ENCODE measurements at regions not wholly inside any gene's neighbourhood (a gene's known extent, or its start where the extent isn't known, plus 50 kb on each side); places are given as distances from the start of the nearest gene placed in this dataset.
"Not testable (repeated sequence)": the region's sequence is repeated elsewhere in the genome, so short reads cannot be mapped to it uniquely, and the experiment has no call there.

DNA sequence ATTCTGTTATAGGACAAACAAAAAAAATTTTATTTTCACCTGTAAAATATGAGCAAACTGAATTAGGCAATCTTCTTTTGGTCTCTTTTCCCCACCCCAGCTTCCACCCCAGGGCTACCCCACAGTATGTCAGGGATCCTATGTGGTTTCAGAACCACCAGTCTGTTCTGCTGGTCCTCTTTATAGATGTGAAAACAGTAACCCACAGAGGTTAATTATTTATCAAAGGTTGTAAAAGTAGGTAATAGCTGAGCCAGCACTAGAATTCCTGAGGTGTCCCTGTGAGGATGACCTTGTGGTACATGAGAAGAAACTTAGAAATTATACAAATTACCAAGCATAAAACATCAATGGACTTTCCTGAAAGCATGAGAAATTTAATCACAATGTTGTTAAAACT lies 428.7 kb downstream of the CNTNAP4 start:
- DNase-seq (ENCODE audit: low read depth) = no peak
- no peak overlapping the region for H3K4me3 ChIP-seq (ENCODE audit: low read depth, low read length)

DNA sequence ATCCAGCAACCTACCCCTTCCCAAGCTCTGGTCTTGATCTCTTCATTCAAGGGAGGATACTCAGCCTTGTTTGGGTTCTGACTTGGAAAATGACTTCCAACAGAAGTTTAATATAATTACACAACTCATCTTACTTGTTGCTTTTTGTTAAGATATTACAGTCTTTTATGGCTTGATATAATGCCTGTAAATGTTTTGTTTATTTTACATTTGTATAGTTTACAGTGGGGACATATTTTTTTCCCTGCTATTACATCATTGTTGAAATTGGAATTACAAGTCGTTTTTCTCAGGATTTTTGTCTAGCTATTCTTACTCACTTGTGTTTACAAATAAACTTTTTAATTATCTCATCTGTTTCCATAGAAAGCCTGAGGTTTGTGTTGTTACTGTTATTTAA lies 436.0 kb downstream of the CNTNAP4 start:
- no peak overlapping the region for H3K4me3 ChIP-seq (ENCODE audit: low read depth, low read length)
- DNase-seq (ENCODE audit: low read depth) = no peak

DNA sequence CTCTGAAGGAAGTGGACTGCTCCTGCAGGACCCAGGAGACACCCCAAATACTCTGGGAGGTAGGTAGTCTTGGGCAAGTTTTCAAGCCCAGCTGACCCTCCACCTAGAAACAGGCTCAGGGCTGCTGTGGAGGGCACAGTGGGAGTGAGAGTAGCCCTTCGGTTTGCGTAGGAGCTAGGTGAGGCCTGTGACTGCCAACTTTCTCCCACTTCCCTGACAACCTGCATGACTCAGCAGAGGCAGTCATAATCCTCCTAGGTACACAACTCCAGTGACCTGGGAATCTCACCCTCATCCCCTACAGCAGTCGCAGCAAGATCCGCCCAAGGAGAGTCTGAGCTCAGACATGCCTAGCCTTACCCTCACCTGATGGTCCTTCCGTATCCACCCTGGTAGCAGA lies 439.1 kb downstream of the CNTNAP4 start:
- DNase-seq (ENCODE audit: low read depth); H3K4me3 ChIP-seq (ENCODE audit: low read depth, low read length): not testable (repeated sequence)

DNA sequence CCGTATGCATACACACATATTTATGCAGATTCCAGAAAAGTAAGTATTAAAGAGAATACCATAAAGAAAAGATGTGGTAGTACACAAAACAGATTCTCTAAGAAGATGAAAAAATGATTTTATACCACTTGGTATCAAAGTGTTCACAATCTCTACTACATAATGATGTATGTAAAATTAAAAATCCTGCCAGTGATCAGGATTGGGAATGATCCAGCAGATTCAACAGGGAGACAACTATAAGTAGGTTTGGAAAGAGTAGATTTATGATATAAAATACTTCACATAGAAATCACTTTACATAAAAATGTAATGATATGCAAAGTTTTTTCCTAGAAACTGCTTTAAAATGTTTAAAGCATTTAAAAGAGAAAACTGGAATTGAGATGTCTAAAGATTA lies 447.0 kb downstream of the CNTNAP4 start:
- H3K4me3 ChIP-seq (ENCODE audit: low read depth, low read length) = no peak overlapping the region
- no peak for DNase-seq (ENCODE audit: low read depth)

- DNase-seq (ENCODE audit: low read depth) = no peak
- H3K4me3 ChIP-seq (ENCODE audit: low read depth, low read length) = no peak overlapping the region
Observed at GRCh38 chr16:76729525-76729924, 452.3 kb downstream of the CNTNAP4 start.

- no peak overlapping the region for H3K4me3 ChIP-seq (ENCODE audit: low read depth, low read length)
- DNase-seq (ENCODE audit: low read depth) = no peak
Observed at GRCh38 chr16:76732894-76733293, 455.7 kb downstream of the CNTNAP4 start.

GRCh38 chr16:76741623-76742022 lies 449.4 kb upstream of the MON1B start:
- H3K4me3 ChIP-seq (ENCODE audit: low read depth, low read length) = no peak overlapping the region
- DNase-seq (ENCODE audit: low read depth) = no peak

- no peak for DNase-seq (ENCODE audit: low read depth)
- no peak overlapping the region for H3K4me3 ChIP-seq (ENCODE audit: low read depth, low read length)
Observed at GRCh38 chr16:76748461-76749348, 442.3 kb upstream of the MON1B start.

DNA sequence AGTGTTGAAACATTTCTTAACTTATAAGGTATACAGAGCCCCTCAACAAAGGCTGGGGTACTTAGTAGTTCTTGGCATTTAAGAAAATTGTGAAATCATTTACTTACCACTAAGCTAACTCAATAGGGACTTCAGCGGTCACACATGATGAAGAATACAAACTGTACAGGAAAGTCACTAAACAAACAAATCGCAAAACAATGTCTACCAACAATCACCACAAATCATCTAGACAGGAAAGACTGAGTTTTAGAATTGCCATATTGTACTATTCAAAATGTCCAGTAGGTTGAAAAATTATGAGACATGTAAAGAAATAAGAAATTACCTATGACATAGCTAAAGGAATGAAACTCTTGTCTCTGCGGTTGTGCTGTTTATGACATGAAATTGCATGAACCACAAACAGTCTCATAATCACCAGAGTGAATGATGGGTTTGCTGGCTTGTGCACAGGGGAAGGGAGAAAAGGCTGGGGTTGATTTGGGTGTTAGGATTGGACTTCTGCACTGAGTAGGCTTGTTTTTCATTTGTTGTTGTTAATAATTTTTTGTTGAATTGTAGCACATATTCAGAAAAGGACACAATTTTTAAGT lies 441.1 kb upstream of the MON1B start:
- no peak for DNase-seq (ENCODE audit: low read depth)
- H3K4me3 ChIP-seq (ENCODE audit: low read depth, low read length) = no peak overlapping the region

GRCh38 chr16:76755496-76755895 lies 435.5 kb upstream of the MON1B start:
- H3K4me3 ChIP-seq (ENCODE audit: low read depth, low read length) = no peak overlapping the region
- no peak for DNase-seq (ENCODE audit: low read depth)

DNA sequence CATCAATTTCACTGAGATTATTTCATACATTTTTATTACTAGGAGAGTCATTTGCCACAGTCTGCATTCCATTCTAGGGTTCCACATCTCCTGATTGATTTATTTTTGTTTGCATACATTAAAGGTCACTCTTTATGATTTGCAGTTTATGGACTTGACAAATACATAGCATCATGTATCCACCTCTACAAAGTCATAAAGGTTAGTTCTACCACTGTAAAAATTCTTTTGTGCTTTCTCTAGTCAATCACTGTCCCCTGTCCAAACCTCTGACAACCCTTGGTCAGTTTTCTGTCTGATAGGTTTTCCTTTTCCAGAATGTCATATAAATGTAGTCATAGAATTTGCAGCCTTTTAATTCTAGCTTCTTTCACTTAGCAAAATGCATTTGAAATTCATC lies 434.6 kb upstream of the MON1B start:
- H3K4me3 ChIP-seq (ENCODE audit: low read depth, low read length) = no peak overlapping the region
- no peak for DNase-seq (ENCODE audit: low read depth)

GRCh38 chr16:76756951-76757350 lies 434.0 kb upstream of the MON1B start:
- no peak overlapping the region for H3K4me3 ChIP-seq (ENCODE audit: low read depth, low read length)
- no peak for DNase-seq (ENCODE audit: low read depth)

GRCh38 chr16:76766538-76766937 lies 424.5 kb upstream of the MON1B start:
- no peak for DNase-seq (ENCODE audit: low read depth)
- H3K4me3 ChIP-seq (ENCODE audit: low read depth, low read length) = no peak overlapping the region

DNA sequence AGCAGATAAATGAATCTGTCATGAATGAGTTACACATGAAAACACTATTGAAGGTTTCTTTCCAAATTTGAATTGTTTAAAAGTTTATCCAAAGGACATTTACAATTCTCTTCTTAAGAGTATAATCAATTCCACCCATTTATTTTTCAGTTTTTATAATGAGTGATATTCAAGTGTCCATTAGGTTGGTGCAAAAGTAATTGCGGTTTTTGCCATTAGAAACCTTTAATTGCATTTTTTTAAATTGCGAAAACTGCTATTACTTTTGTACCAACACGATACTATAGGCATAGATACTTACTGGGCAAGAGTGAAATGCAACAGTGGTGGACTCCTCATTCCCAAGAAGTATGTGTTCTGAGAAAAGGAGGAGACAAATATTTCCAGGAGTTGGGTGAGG lies 422.7 kb upstream of the MON1B start:
- H3K4me3 ChIP-seq (ENCODE audit: low read depth, low read length) = no peak overlapping the region
- DNase-seq (ENCODE audit: low read depth) = no peak

DNA sequence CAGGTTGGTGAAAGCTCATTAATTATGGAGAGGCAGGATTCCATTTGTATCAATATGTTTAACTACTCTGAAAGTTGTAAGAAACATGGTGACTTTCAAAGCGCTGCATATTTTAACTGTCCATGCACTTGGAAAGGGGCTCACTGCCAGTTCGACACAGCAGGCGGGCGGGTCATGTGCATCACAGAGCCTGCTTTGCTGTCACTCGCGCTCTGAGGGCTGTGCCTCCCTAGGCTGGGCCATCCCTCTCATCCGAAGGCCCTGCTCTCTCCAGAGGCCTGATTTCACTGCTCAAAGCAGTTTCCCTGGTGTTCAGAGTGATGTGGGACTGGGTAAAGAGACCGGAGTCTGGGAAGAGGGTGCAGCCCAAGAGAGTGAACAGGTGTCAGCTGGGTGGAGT lies 422.0 kb upstream of the MON1B start:
- no peak overlapping the region for H3K4me3 ChIP-seq (ENCODE audit: low read depth, low read length)
- DNase-seq (ENCODE audit: low read depth) = no peak

DNA sequence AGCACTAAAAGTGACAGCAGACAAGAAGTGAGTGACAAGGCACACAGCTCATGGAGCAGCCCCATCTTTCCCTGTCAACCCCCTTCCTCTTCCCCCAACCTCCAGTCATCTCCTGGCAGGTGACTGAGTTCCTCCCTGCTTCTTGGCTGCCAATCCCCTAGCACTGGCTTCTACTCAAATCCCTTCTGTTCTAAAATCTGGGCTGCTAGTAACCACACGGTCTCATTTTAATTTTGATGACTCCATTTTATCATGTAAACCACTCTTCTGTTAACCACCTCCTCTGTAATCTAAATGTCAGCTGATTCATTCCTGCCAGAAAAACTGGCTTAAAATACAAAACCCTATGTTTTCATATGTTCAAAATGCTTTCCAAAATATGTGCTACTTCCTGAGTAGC lies 419.8 kb upstream of the MON1B start:
- no peak for DNase-seq (ENCODE audit: low read depth)
- no peak overlapping the region for H3K4me3 ChIP-seq (ENCODE audit: low read depth, low read length)

GRCh38 chr16:76777721-76778465 lies 413.1 kb upstream of the MON1B start:
- DNase-seq (ENCODE audit: low read depth) = no peak
- H3K4me3 ChIP-seq (ENCODE audit: low read depth, low read length) = no peak overlapping the region

GRCh38 chr16:76780556-76780955 lies 410.4 kb upstream of the MON1B start:
- DNase-seq (ENCODE audit: low read depth) = peak; percentile 11

GRCh38 chr16:76784530-76784929 lies 406.5 kb upstream of the MON1B start:
- no peak overlapping the region for H3K4me3 ChIP-seq (ENCODE audit: low read depth, low read length)
- DNase-seq (ENCODE audit: low read depth) = no peak

More at GRCh38 chr16:76780556-76780955, 410.4 kb upstream of the MON1B start:
- H3K4me3 ChIP-seq (ENCODE audit: low read depth, low read length) = no peak overlapping the region

GRCh38 chr16:76787394-76787793 lies 403.6 kb upstream of the MON1B start:
- DNase-seq (ENCODE audit: low read depth) = no peak
- no peak overlapping the region for H3K4me3 ChIP-seq (ENCODE audit: low read depth, low read length)
